ENCODE measurements at regions not wholly inside any gene's neighbourhood (a gene's known extent, or its start where the extent isn't known, plus 50 kb on each side); places are given as distances from the start of the nearest gene placed in this dataset.

DNA sequence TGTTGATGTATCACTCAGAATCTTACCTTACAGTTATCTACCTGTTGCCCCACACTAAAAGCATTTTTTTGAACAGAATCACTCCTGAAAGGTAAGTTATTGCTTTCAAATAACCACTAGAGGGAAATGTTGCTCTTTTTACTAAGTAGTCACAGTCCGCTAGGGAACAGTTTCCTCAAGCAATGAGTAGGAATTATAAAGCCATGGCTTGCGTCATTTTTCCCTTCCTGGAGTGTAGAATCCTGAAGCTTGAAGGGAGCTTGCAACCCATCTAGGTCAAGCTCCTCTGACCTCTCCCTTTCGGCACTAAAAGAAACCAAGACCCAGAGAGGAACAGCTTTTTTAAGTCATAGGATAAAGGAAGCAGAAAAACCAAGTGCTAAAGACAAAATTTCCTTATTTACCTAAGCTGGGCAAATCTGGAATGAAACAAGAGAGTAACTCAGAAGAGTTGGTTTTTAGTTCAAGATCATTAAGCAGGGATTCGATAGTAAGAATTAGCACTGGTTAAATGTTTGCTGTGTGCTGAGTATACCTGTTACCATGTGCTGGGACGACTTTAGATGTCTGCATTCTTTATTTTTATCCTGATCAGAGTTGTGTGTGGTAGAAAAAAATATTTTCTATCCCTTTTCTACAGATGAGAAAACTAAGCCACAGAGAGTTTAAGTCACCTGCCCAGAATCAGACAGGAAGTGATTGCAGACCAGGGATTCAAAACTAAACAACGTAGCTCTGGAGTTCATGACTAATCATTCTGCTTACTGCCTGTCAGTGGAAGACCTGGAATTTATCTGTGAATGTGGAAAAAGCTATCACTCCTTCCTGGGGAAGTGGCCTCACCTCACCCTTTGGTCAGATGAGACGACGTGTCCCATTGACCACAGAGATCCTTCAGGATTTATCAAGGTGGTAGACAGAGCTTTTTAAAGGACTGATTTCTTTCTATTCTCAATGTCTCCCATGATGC is 631.5 kb downstream of the RAB28 start:
- intact Hi-C loops (cut with DNase I, micrococcal nuclease), result loop anchor here (2.0 to 5.0 kb wide), 2 partner anchors 695 to 696 kb away; no protein-coding TSS in a partner anchor
- CTCF ChIA-PET, result no interaction called here

DNA sequence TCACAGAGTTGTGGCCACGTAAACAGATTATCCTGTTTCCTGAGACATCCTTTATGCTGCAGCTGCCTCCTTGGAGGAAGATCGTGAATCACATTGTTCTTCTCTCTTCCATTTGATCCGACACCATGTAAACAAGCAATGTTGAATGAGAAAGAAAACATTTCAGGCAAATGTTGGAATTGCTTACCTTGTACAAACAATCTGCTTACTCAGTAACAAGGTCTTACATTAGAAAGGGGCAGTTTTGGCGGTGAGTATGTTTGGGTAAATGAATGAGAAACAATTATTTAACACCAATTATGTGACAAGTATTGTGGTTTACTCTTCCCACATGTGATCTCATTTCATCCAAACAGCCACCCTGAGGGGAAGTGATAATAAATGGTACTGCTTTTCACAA is 637.8 kb downstream of the RAB28 start:
- Mint-ChIP-seq H3K36me3 (ENCODE audit: low read depth) (no peaks in the 10 kb centered on the region), H3K9me3 (peaks cover 4% of the 10 kb centered on the region), H3K4me3 (no peak overlapping the region), H3K4me1 (ENCODE audit: low read depth) (no peaks in the 10 kb centered on the region), H3K27me3 (peaks cover 34% of the 10 kb centered on the region), H3K27ac (no peak overlapping the region)
- Histone ChIP-seq H3K4me3 (ENCODE audit: low read length) (no peak overlapping the region), H3K4me1 (ENCODE audit: insufficient read depth, low read length) (no peaks in the 10 kb centered on the region), H3K27me3 (ENCODE audit: control insufficient read depth in 1 of 2, insufficient read depth in 2 of 2, low read length in 2 of 2) (no peaks in the 10 kb centered on the region), H3K36me3 (ENCODE audit: insufficient read depth, low read length) (no peaks in the 10 kb centered on the region), H3K27ac (ENCODE audit: low read depth in 1 of 2, low read length in 2 of 2) (no peak overlapping the region), H3K9me3 (ENCODE audit: control insufficient read depth in 1 of 2, insufficient read depth in 1 of 2, low read length in 2 of 2) (no peaks in the 10 kb centered on the region)
- ATAC-seq (ENCODE audit: poor library complexity) (no peak), DNase-seq (no peak)
- ChIA-PET CTCF (interaction anchor here (1.0 kb wide), 1 partner anchor 39 kb away, joined by 3 read pairs; no protein-coding TSS in a partner anchor), POLR2A (no interaction called here)
- intact Hi-C loops (cut with DNase I, micrococcal nuclease), result no loop called here
- TF ChIP-seq, protein P1, sequence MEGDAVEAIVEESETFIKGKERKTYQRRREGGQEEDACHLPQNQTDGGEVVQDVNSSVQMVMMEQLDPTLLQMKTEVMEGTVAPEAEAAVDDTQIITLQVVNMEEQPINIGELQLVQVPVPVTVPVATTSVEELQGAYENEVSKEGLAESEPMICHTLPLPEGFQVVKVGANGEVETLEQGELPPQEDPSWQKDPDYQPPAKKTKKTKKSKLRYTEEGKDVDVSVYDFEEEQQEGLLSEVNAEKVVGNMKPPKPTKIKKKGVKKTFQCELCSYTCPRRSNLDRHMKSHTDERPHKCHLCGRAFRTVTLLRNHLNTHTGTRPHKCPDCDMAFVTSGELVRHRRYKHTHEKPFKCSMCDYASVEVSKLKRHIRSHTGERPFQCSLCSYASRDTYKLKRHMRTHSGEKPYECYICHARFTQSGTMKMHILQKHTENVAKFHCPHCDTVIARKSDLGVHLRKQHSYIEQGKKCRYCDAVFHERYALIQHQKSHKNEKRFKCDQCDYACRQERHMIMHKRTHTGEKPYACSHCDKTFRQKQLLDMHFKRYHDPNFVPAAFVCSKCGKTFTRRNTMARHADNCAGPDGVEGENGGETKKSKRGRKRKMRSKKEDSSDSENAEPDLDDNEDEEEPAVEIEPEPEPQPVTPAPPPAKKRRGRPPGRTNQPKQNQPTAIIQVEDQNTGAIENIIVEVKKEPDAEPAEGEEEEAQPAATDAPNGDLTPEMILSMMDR (IDR thresholded peaks at IDR 0.05), result no peak

More for the DNA sequence above, 631.5 kb downstream of the RAB28 start:
- H3K4me3 Mint-ChIP-seq, result no peak overlapping the region
- H3K27ac Mint-ChIP-seq, result no peak overlapping the region
- Histone ChIP-seq H3K27ac (ENCODE audit: low read depth in 1 of 2, low read length in 2 of 2) (no peak overlapping the region), H3K4me1 (ENCODE audit: insufficient read depth, low read length) (no peaks in the 10 kb centered on the region), H3K27me3 (ENCODE audit: control insufficient read depth in 1 of 2, insufficient read depth in 2 of 2, low read length in 2 of 2) (no peaks in the 10 kb centered on the region), H3K36me3 (ENCODE audit: insufficient read depth, low read length) (no peaks in the 10 kb centered on the region), H3K4me3 (ENCODE audit: low read length) (no peak overlapping the region), H3K9me3 (ENCODE audit: control insufficient read depth in 1 of 2, insufficient read depth in 1 of 2, low read length in 2 of 2) (no peaks in the 10 kb centered on the region)
- POLR2A ChIA-PET, result no interaction called here
- DNase-seq (no peak), ATAC-seq (ENCODE audit: poor library complexity) (no peak)
- H3K4me1 Mint-ChIP-seq (ENCODE audit: low read depth), result no peaks in the 10 kb centered on the region
- peaks cover 31% of the 10 kb centered on the region for H3K27me3 Mint-ChIP-seq
- H3K9me3 Mint-ChIP-seq, result no peaks in the 10 kb centered on the region
- TF ChIP-seq, protein P1 (IDR thresholded peaks at IDR 0.05), result no peak
- H3K36me3 Mint-ChIP-seq (ENCODE audit: low read depth), result no peaks in the 10 kb centered on the region

DNA sequence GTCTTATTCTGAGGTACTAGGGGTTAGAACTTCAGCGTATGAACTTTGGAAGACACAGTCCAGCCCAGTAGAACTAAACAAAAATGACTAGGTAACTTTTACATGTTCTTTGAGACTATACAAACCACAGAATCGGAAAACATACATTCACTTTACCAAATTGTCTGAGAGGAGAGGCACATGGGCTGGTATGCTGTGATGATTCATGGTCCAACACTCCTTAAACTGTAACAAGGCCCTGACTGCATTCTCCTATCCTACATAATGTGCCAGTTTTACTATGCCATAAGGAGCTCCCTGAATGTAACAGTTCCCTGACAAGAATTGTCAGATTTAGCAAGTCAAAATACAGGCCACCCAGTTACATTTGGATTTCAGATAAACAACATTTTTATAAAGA is 640.0 kb downstream of the RAB28 start:
- no peaks in the 10 kb centered on the region for H3K27me3 ChIP-seq (ENCODE audit: control insufficient read depth in 1 of 2, insufficient read depth in 2 of 2, low read length in 2 of 2)
- no peak for ATAC-seq (ENCODE audit: poor library complexity)
- no peaks in the 10 kb centered on the region for H3K4me1 ChIP-seq (ENCODE audit: insufficient read depth, low read length)
- H3K4me3 ChIP-seq (ENCODE audit: low read length), result no peak overlapping the region
- TF ChIP-seq, protein P1 (IDR thresholded peaks at IDR 0.05), result no peak
- H3K9me3 Mint-ChIP-seq, result peaks cover 7% of the 10 kb centered on the region
- no peaks in the 10 kb centered on the region for H3K9me3 ChIP-seq (ENCODE audit: control insufficient read depth in 1 of 2, insufficient read depth in 1 of 2, low read length in 2 of 2)
- no peak for DNase-seq
- no peak overlapping the region for H3K27ac Mint-ChIP-seq
- H3K36me3 ChIP-seq (ENCODE audit: insufficient read depth, low read length), result no peaks in the 10 kb centered on the region
- H3K27me3 Mint-ChIP-seq, result peaks cover 30% of the 10 kb centered on the region
- H3K4me3 Mint-ChIP-seq, result no peak overlapping the region
- H3K4me1 Mint-ChIP-seq (ENCODE audit: low read depth), result no peaks in the 10 kb centered on the region
- no peaks in the 10 kb centered on the region for H3K36me3 Mint-ChIP-seq (ENCODE audit: low read depth)
- ChIA-PET POLR2A (no interaction called here), CTCF (no interaction called here)
- intact Hi-C loops (cut with DNase I, micrococcal nuclease), result no loop called here
- H3K27ac ChIP-seq (ENCODE audit: low read depth in 1 of 2, low read length in 2 of 2), result no peak overlapping the region
